Upper lobe of right lung (tissue), 1 donor: ENCODE measurements at regions not wholly inside any gene's neighbourhood (a gene's known extent, or its start where the extent isn't known, plus 50 kb on each side); places are given as distances from the start of the nearest gene placed in this dataset.

Source experiments
- ATAC-seq: fragments of 200-7000 bp; cut with Tn5 transposase; one replicate; pipeline ENCODE4 v1.9.1; 2020; ENCODE audit warnings: mild to moderate bottlenecking, moderate library complexity
- DNase-seq: peaks from one replicate; pipeline ENCODE4 v3.0.0-alpha.2; 2020
- H3K27ac ChIP-seq: fragments of 200-600 bp; one replicate; pipeline ENCODE4 v1.8.0; 2022
- H3K27me3 ChIP-seq: fragments of 200-600 bp; one replicate; pipeline ENCODE4 v1.8.0; 2022; ENCODE audit warnings: mild to moderate bottlenecking
- H3K36me3 ChIP-seq: fragments of 200-600 bp; one replicate; pipeline ENCODE4 v1.8.0; 2022
- H3K4me1 ChIP-seq: fragments of 200-600 bp; one replicate; pipeline ENCODE4 v1.8.0; 2022
- H3K4me3 ChIP-seq: fragments of 200-600 bp; one replicate; pipeline ENCODE4 v1.8.0; 2022; ENCODE audit warnings: mild to moderate bottlenecking
- H3K9me3 ChIP-seq: fragments of 200-600 bp; one replicate; pipeline ENCODE4 v1.8.0; 2022
- CTCF ChIP-seq: fragments of 200-600 bp; IDR thresholded peaks from one replicate; pipeline ENCODE4 v1.8.0; 2022; ENCODE audit warnings: antibody characterized with exemption
- intact Hi-C: fragments of 100-400 bp; cut with DNase I; formaldehyde crosslinking; loops from one replicate; pipeline ENCODE4 v1.11.0; 2022
- donor health status: DM: no; HTN: yes; CAD: no; lungs with severe emphysema.

GRCh38 chr18:61157451-61157850 is 175.8 kb upstream of the CDH20 start:
- DNase-seq = no peak
- Histone ChIP-seq H3K4me3 (no peak overlapping the region), H3K27ac (no peak overlapping the region), H3K36me3 (no peaks in the 10 kb centered on the region), H3K9me3 (no peaks in the 10 kb centered on the region), H3K4me1 (no peaks in the 10 kb centered on the region), H3K27me3 (no peaks in the 10 kb centered on the region)
- intact Hi-C loops = no loop called here
- no peak for TF ChIP-seq CTCF
- ATAC-seq = no peak

GRCh38 chr18:61159246-61159645 is 174.0 kb upstream of the CDH20 start:
- Histone ChIP-seq H3K27me3 (no peaks in the 10 kb centered on the region), H3K4me3 (no peak overlapping the region), H3K9me3 (no peaks in the 10 kb centered on the region), H3K4me1 (no peaks in the 10 kb centered on the region), H3K36me3 (no peaks in the 10 kb centered on the region), H3K27ac (no peak overlapping the region)
- no peak for DNase-seq
- no peak for TF ChIP-seq CTCF
- ATAC-seq = no peak
- intact Hi-C loops = no loop called here

GRCh38 chr18:61164321-61164720 is 168.9 kb upstream of the CDH20 start:
- ATAC-seq (no peak), DNase-seq (no peak)
- Histone ChIP-seq H3K4me1 (no peaks in the 10 kb centered on the region), H3K27me3 (no peaks in the 10 kb centered on the region), H3K9me3 (no peaks in the 10 kb centered on the region), H3K27ac (no peak overlapping the region), H3K36me3 (no peaks in the 10 kb centered on the region), H3K4me3 (no peak overlapping the region)
- intact Hi-C loops = no loop called here
- TF ChIP-seq CTCF = no peak

GRCh38 chr18:61167902-61168301 is 165.3 kb upstream of the CDH20 start:
- H3K4me1 ChIP-seq = no peaks in the 10 kb centered on the region
- no peak overlapping the region for H3K27ac ChIP-seq
- no peak for DNase-seq
- no peak overlapping the region for H3K4me3 ChIP-seq
- no peaks in the 10 kb centered on the region for H3K9me3 ChIP-seq
- TF ChIP-seq CTCF = no peak
- no peak for ATAC-seq
- no peaks in the 10 kb centered on the region for H3K27me3 ChIP-seq
- no peaks in the 10 kb centered on the region for H3K36me3 ChIP-seq
- intact Hi-C loops = no loop called here

GRCh38 chr18:61169386-61169785 is 163.8 kb upstream of the CDH20 start:
- no peaks in the 10 kb centered on the region for H3K4me1 ChIP-seq
- H3K27ac ChIP-seq = no peak overlapping the region
- H3K36me3 ChIP-seq = no peaks in the 10 kb centered on the region
- no peaks in the 10 kb centered on the region for H3K27me3 ChIP-seq
- DNase-seq = no peak
- TF ChIP-seq CTCF = no peak
- no peaks in the 10 kb centered on the region for H3K9me3 ChIP-seq
- no peak overlapping the region for H3K4me3 ChIP-seq
- intact Hi-C loops = no loop called here
- ATAC-seq = no peak

- Histone ChIP-seq H3K4me3 (no peak overlapping the region), H3K27ac (no peak overlapping the region), H3K4me1 (no peaks in the 10 kb centered on the region), H3K27me3 (no peaks in the 10 kb centered on the region), H3K9me3 (no peaks in the 10 kb centered on the region), H3K36me3 (no peaks in the 10 kb centered on the region)
- DNase-seq = no peak
- intact Hi-C loops = no loop called here
- TF ChIP-seq CTCF = no peak
- no peak for ATAC-seq
Observed at GRCh38 chr18:61172624-61173023, 160.6 kb upstream of the CDH20 start.
